T-cell (primary cell): ENCODE measurements at regions not wholly inside any gene's neighbourhood (a gene's known extent, or its start where the extent isn't known, plus 50 kb on each side); places are given as distances from the start of the nearest gene placed in this dataset.
"Not testable (repeated sequence)": the region's sequence is repeated elsewhere in the genome, so short reads cannot be mapped to it uniquely, and the experiment has no call there.

Experiments
- ATAC-seq, 4 experiments: fragments of 200-7000 bp in 3 of 4; fragments of 150-1000 bp in 1 of 4; cut with Tn5 transposase; replicated peaks in 1 of 4; 1 replicate in 3 of 4; 2 replicates in 1 of 4; pipeline ENCODE4 v1.10.0; 2021; ENCODE audit warnings: moderate library complexity in 3 of 4, mild to moderate bottlenecking in 2 of 4, moderate number of reproducible peaks in 1 of 4
- CTCF ChIA-PET, 2 donors: fragments of 300-600 bp; sonication (Branson Sonifier 250); formaldehyde crosslinking; loops; one replicate each; lab custom pipeline; 2022; ENCODE audit warnings: antibody characterized with exemption in 2 of 2; lab: Charles Lee
- POLR2A ChIA-PET, 2 donors: fragments of 300-600 bp; sonication (Branson Sonifier 250); formaldehyde crosslinking; loops; one replicate each; lab custom pipeline; 2022; ENCODE audit warnings: antibody characterized with exemption in 2 of 2; lab: Charles Lee
- DNase-seq, 35 experiments: peaks; one replicate each; pipeline versions ENCODE4 v3.0.0 to v3.0.0-alpha.2; 2013 to 2023
- H3K27ac ChIP-seq: one replicate; pipeline ENCODE4 v1.5.1; 2013; ENCODE audit warnings: low read length
- H3K27me3 ChIP-seq, 2 experiments: replicated peaks in 1 of 2; 1 replicate in 1 of 2; 2 replicates in 1 of 2; pipeline versions ENCODE4 v1.6.1 to v1.7.0; 2013; ENCODE audit warnings: low read length in 1 of 2, mixed read lengths in 1 of 2; ENCODE audit not compliant: control insufficient read depth in 2 of 2, insufficient read depth in 2 of 2; ENCODE audit errors: extremely low read depth in 1 of 2
- H3K36me3 ChIP-seq, 2 donors: 1 replicate in 1 of 2; 2 replicates in 1 of 2; pipeline versions ENCODE4 v1.6.1 to v1.7.0; 2013; ENCODE audit warnings: low read length in 1 of 2; ENCODE audit not compliant: control insufficient read depth in 2 of 2, insufficient read depth in 1 of 2; ENCODE audit errors: extremely low read depth in 1 of 2
- H3K4me1 ChIP-seq, 2 experiments: 1 replicate in 1 of 2; 2 replicates in 1 of 2; pipeline versions ENCODE4 v1.6.1 to v1.7.0; 2013; ENCODE audit warnings: low read length in 2 of 2, mixed read lengths in 1 of 2; ENCODE audit not compliant: insufficient read depth in 2 of 2, control insufficient read depth in 1 of 2; ENCODE audit errors: extremely low read depth in 1 of 2
- H3K4me3 ChIP-seq, 2 donors: 1 replicate in 1 of 2; 2 replicates in 1 of 2; pipeline versions ENCODE4 v1.5.1 to v1.7.0; 2013; ENCODE audit warnings: mild to moderate bottlenecking in 2 of 2, low read length in 1 of 2, moderate library complexity in 1 of 2; ENCODE audit not compliant: control insufficient read depth in 1 of 2; ENCODE audit errors: extremely low read depth in 1 of 2
- H3K9me3 ChIP-seq: 2 replicates; pipeline ENCODE4 v1.7.0; 2013
- H3K27ac Mint-ChIP-seq, 2 donors: one replicate each; pipeline ENCODE4 v1.8.0; 2020 to 2021; ENCODE audit warnings: mild to moderate bottlenecking in 2 of 2, mixed read lengths in 2 of 2
- H3K27me3 Mint-ChIP-seq, 2 donors: one replicate each; pipeline ENCODE4 v1.8.0; 2021 to 2022; ENCODE audit warnings: mixed read lengths in 2 of 2
- H3K36me3 Mint-ChIP-seq: one replicate; pipeline ENCODE4 v1.8.0; 2021; ENCODE audit warnings: mixed read lengths
- H3K4me1 Mint-ChIP-seq, 3 donors: one replicate each; pipeline ENCODE4 v1.8.0; 2020 to 2022; ENCODE audit warnings: mixed read lengths in 3 of 3, mild to moderate bottlenecking in 1 of 3
- H3K4me3 Mint-ChIP-seq, 3 donors: one replicate each; pipeline ENCODE4 v1.8.0; 2020 to 2022; ENCODE audit warnings: mild to moderate bottlenecking in 3 of 3, mixed read lengths in 3 of 3, moderate library complexity in 3 of 3
- H3K9me3 Mint-ChIP-seq, 3 donors: one replicate each; pipeline ENCODE4 v1.8.0; 2020 to 2022; ENCODE audit warnings: mixed read lengths in 3 of 3
- WGBS: methylation state at CpG from one replicate; pipeline ENCODE4 v1.1.5; 2013; ENCODE audit warnings: missing lambda C conversion rate; ENCODE audit not compliant: insufficient coverage; 5-methylcytosine and 5-hydroxymethylcytosine counted together

DNA sequence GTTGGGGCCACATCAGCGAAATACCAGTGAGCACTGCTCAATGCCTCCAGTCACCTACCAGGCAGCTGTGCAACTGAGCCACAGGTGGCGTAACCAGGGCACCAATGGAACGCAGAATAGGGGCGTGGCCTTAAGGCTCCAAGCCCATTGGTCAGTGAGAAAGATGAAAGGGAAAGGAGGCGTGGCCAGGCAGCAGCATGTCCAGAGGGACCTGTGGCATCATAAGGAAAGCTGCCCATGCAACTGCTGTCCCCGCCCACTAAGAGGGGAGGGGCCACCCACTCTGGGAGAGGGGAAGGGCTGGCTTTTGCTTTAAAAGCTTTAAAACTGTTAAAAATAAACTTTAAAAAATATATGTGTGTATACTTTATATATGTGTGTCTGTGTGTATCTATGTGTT, 84.0 kb upstream of the ZSCAN2 start:
- H3K36me3 ChIP-seq, H3K9me3 ChIP-seq, H3K4me3 ChIP-seq, H3K36me3 Mint-ChIP-seq, H3K27me3 ChIP-seq, H3K27ac Mint-ChIP-seq, H3K27me3 Mint-ChIP-seq, H3K9me3 Mint-ChIP-seq, H3K4me3 Mint-ChIP-seq, H3K4me1 Mint-ChIP-seq, ATAC-seq, CTCF ChIA-PET, H3K4me1 ChIP-seq, POLR2A ChIA-PET, H3K27ac ChIP-seq: not testable (repeated sequence)
- DNase-seq = peak in 1 of 35 experiments; percentile 4
- WGBS = no CpG with 5 or more reads among the region's 6 CpGs

DNA sequence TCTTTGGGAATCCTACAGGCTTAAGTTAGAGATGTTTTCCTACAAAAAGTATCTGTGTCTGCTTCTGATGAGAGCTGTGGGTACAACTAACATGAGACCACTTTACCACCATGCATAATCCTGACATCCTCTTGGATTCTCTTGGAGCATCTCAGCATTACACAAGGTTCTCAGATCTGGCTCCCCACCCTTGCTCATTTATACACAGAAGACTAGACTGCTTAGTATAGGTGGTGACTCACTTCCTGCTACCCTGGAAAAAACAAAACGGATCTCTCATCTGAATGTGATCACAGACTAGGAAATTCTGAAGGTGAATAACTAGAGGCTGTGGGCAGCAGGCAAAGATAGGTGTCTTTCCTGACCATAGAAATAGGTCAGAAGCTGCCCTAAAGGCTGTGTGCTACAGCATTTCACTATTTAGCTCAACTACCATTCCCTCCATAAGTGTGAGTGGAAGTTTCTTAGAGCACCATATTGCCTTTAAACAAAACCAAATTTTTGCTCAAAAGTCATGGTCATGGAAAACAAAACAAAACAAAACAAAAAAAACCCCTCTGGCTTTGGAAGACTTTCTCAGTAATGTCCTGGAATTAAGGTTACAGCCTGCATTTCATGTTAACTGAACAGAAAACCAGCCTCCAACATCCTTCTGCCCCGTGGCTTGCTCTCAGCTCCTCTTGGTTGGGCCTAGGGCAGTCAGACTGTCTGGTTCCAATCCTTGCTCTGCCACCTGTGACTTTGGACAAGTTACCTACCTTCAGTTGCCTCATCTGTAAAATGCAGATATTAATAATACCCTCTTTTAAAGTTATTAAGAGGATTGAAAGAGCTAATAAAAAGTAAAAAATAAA, 75.1 kb upstream of the ZSCAN2 start:
- H3K4me1 Mint-ChIP-seq, POLR2A ChIA-PET, H3K36me3 Mint-ChIP-seq, H3K27ac ChIP-seq, CTCF ChIA-PET, DNase-seq, H3K27me3 ChIP-seq, H3K36me3 ChIP-seq, H3K27me3 Mint-ChIP-seq, H3K4me3 ChIP-seq, H3K4me1 ChIP-seq, H3K9me3 ChIP-seq, H3K9me3 Mint-ChIP-seq, H3K4me3 Mint-ChIP-seq: not testable (repeated sequence)
- WGBS = no CpG with 5 or more reads among the region's 2 CpGs
- peak overlapping the region; percentile 90 to 91 for H3K27ac Mint-ChIP-seq
- peak; percentile 43 to 99 (median 92) for ATAC-seq

DNA sequence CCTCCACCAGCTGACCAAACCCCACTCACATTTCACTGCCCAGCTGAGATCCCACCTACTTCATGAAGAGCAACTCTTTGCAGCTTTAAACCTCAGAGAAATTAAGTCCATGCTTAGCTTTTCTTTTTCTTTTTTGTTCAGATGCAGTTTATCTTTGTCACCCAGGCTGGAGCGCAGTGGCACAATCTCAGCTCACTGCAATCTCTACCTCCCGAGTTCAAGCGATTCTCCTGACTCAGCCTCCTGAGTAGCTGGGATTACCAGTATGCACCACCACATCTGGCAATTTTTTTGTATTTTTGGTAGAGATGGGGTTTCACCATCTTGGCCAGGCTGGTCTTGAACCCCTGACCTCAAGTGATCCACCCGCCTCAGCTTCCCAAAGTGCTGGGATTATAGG, 70.1 kb upstream of the ZSCAN2 start:
- H3K27ac Mint-ChIP-seq, H3K27ac ChIP-seq, H3K36me3 ChIP-seq, H3K36me3 Mint-ChIP-seq, H3K4me3 ChIP-seq, CTCF ChIA-PET, H3K4me3 Mint-ChIP-seq, ATAC-seq, H3K9me3 Mint-ChIP-seq, H3K27me3 ChIP-seq, H3K27me3 Mint-ChIP-seq, POLR2A ChIA-PET, DNase-seq, H3K4me1 ChIP-seq, H3K9me3 ChIP-seq: not testable (repeated sequence)
- H3K4me1 Mint-ChIP-seq = peaks cover 9 to 17% (median 16%) of the 10 kb centered on the region in 3 donors
- WGBS = 100% methylated on average over 3 of the region's 4 CpGs

DNA sequence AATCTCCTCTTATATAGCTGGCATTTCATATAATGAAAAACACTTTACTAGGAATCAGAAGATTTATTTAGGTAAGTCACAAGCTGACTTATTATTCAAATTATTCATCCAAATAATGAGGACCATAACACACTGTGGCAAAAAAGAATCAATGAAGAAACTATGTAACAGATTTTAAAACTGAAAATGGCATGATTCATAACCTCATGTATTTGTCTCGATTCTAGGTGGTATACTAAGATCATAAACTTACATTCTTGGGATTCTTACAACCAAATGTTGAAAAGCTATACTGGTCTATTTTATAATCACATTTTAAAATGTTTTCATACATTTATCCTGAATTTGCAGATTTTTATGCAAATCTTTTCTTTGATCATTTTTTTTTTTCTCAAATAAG, 69.6 kb upstream of the ZSCAN2 start:
- H3K27ac ChIP-seq, H3K4me1 ChIP-seq, H3K36me3 ChIP-seq, ATAC-seq, H3K9me3 ChIP-seq, CTCF ChIA-PET, H3K27me3 Mint-ChIP-seq, POLR2A ChIA-PET, H3K27ac Mint-ChIP-seq, H3K27me3 ChIP-seq, DNase-seq, H3K9me3 Mint-ChIP-seq, H3K4me3 ChIP-seq, H3K4me3 Mint-ChIP-seq: not testable (repeated sequence)
- Mint-ChIP-seq H3K4me1 (peaks cover 9 to 19% (median 18%) of the 10 kb centered on the region in 3 donors), H3K36me3 (peaks cover 14% of the 10 kb centered on the region)
- no CpG with 5 or more reads among the region's 1 CpG for WGBS

DNA sequence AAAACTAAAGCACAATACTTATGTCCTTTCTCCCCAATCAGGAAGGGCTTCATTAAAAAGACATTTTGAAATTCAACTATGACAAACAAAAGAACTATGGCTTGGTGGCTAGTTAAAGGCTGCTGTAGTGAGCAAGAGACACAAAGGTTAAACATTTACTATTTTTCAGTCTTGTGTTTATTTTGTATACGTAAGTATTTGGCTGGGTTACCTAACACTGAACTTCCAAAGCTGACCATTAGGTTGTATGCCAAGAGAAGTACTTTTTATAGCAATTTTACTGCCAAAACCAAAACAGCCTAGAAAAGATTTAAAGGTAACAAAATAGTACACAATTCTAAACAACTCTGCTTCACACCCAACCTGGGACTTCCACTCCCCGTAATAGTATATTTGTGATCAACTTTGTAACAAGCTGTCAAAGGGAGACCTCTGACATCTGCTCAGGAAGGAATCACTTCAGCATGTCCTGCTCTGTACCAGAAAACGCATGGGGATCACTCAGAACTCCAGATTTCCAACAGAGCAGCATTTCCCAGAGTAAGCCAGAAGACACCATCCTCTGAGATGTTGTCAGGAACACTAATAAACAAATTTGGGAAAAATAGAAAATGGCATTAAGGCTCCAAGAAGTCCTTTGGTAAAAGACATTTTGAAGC, 69.0 kb upstream of the ZSCAN2 start:
- ATAC-seq, H3K36me3 ChIP-seq, H3K27ac Mint-ChIP-seq, H3K9me3 Mint-ChIP-seq, H3K27ac ChIP-seq, H3K4me1 ChIP-seq, POLR2A ChIA-PET, CTCF ChIA-PET, H3K9me3 ChIP-seq, H3K4me3 Mint-ChIP-seq, DNase-seq, H3K27me3 ChIP-seq, H3K4me3 ChIP-seq, H3K27me3 Mint-ChIP-seq: not testable (repeated sequence)
- H3K4me1 Mint-ChIP-seq = peaks cover 9 to 18% (median 18%) of the 10 kb centered on the region in 3 donors
- H3K36me3 Mint-ChIP-seq = peaks cover 16% of the 10 kb centered on the region
- no CpG with 5 or more reads among the region's 3 CpGs for WGBS

DNA sequence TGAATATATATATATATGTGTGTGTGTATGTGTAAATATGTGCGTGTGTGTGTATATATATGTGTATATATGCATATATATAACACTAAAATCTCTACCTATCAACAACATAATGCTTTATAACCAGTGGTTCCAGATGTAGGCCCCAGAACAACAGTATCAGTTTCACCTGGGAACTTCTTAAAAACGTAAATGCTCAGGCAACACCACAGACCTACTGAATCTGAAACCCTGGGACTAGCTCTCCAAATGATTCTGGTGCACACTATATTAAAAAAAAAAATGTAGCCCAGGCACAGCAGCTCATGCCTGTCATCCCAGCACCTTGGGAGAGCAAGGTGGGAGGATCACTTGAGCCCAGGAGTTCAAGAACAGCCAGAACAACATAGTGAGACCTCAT, 67.1 kb upstream of the ZSCAN2 start:
- H3K27me3 ChIP-seq, H3K27ac Mint-ChIP-seq, CTCF ChIA-PET, H3K4me1 ChIP-seq, H3K27me3 Mint-ChIP-seq, POLR2A ChIA-PET, H3K4me3 Mint-ChIP-seq, ATAC-seq, H3K36me3 ChIP-seq, H3K4me3 ChIP-seq, DNase-seq, H3K27ac ChIP-seq, H3K9me3 ChIP-seq, H3K9me3 Mint-ChIP-seq: not testable (repeated sequence)
- Mint-ChIP-seq H3K4me1 (peaks cover 9 to 18% (median 18%) of the 10 kb centered on the region in 3 donors), H3K36me3 (peaks cover 19% of the 10 kb centered on the region)
- no CpG with 5 or more reads among the region's 2 CpGs for WGBS
